GM12878 (cell line): ENCODE measurements at regions not wholly inside any gene's neighbourhood (a gene's known extent, or its start where the extent isn't known, plus 50 kb on each side); places are given as distances from the start of the nearest gene placed in this dataset.

Experiments used
- CBX3 ChIP-seq: fragments of 200-600 bp; sonication (generic); IDR thresholded peaks from 2 replicates; pipeline ENCODE4 v1.6.1; 2016; ENCODE audit warnings: low read depth, borderline replicate concordance
- CTCF ChIP-seq, 3 experiments: IDR thresholded peaks in 2 of 3; conservative IDR thresholded peaks in 1 of 3; 2 replicates each; pipeline ENCODE4 v1.5.1; 2011; ENCODE audit warnings: low read depth in 3 of 3, low read length in 3 of 3, mild to moderate bottlenecking in 3 of 3, control low read depth in 2 of 3, moderate library complexity in 2 of 3, inconsistent platforms in 1 of 3, mixed read lengths in 1 of 3; ENCODE audit not compliant: control insufficient read depth in 2 of 3, insufficient read depth in 1 of 3; ENCODE audit errors: extremely low read depth in 1 of 3
- USF2 ChIP-seq: IDR thresholded peaks from 2 replicates; pipeline ENCODE4 v1.6.1; 2011; ENCODE audit warnings: low read depth, low read length, improper control_type of control experiment, borderline replicate concordance
- YY1 ChIP-seq: IDR thresholded peaks from 2 replicates; pipeline ENCODE4 v1.6.1; 2011; ENCODE audit warnings: low read depth, mild to moderate bottlenecking, low read length
- ZBTB4 ChIP-seq: fragments of 450-650 bp; formaldehyde crosslinking; IDR thresholded peaks from 2 replicates; pipeline ENCODE4 v1.4.0; 2022; ENCODE audit warnings: mild to moderate bottlenecking, moderate library complexity
- ZNF274 ChIP-seq: IDR thresholded peaks from one replicate; pipeline ENCODE4 v1.8.0; 2011; ENCODE audit not compliant: insufficient read length, insufficient read depth

- TF ChIP-seq CTCF (IDR thresholded peaks at IDR 0.05 in 2 of 3, conservative IDR thresholded peaks at IDR 0.05 in 1 of 3; ENCODE audit: control insufficient read depth in 2 of 3, extremely low read depth in 1 of 3, insufficient read depth in 1 of 3, low read depth in 3 of 3, low read length in 3 of 3) (no peak), ZNF274 (no peak), USF2 (no peak), YY1 (no peak), ZBTB4 (no peak), CBX3 (no peak)
Observed at GRCh38 chr12:116506697-116507064, 52.5 kb upstream of the MAP1LC3B2 start.
